ENCODE measurements at regions not wholly inside any gene's neighbourhood (a gene's known extent, or its start where the extent isn't known, plus 50 kb on each side); places are given as distances from the start of the nearest gene placed in this dataset.

DNA sequence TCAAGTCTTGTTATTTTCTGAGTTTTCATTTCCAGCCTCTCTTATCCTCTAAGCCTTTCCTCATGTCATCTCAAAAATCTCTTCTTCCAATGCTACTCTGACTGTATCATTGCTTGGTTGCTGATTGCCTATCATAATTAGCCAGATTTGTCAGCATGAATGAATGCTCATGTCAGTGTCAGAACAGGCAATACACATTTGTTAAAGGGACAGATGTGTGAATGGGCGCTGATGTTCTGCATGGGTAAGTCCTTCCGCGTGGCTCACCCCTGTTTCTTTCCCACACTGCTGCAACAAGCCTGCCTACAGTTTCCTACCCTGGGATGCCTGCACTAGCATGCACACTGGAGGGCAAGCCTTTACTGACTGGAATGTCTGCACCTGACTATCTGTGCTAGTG lies 100.6 kb downstream of the RHOU start:
- H3K4me1 ChIP-seq = peaks cover 27 to 45% (median 38%) of the 10 kb centered on the region in 4 donors
- H3K4me3 ChIP-seq = no peak overlapping the region
- TF ChIP-seq POLR2A (IDR thresholded peaks at IDR 0.05) (no peak), EP300 (IDR thresholded peaks at IDR 0.05; ENCODE audit: low read depth) (no peak), POLR2AphosphoS5 (IDR thresholded peaks at IDR 0.05) (no peak)
- TF ChIP-seq, protein P1, sequence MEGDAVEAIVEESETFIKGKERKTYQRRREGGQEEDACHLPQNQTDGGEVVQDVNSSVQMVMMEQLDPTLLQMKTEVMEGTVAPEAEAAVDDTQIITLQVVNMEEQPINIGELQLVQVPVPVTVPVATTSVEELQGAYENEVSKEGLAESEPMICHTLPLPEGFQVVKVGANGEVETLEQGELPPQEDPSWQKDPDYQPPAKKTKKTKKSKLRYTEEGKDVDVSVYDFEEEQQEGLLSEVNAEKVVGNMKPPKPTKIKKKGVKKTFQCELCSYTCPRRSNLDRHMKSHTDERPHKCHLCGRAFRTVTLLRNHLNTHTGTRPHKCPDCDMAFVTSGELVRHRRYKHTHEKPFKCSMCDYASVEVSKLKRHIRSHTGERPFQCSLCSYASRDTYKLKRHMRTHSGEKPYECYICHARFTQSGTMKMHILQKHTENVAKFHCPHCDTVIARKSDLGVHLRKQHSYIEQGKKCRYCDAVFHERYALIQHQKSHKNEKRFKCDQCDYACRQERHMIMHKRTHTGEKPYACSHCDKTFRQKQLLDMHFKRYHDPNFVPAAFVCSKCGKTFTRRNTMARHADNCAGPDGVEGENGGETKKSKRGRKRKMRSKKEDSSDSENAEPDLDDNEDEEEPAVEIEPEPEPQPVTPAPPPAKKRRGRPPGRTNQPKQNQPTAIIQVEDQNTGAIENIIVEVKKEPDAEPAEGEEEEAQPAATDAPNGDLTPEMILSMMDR (IDR thresholded peaks at IDR 0.05) = no peak
- H3K36me3 ChIP-seq = no peaks in the 10 kb centered on the region
- H3K27me3 ChIP-seq = no peaks in the 10 kb centered on the region
- in situ Hi-C loops (cut with MboI; ENCODE audit: low pct_ligation_motif_present in 1 of 4, low pct_unique_long_range_greater_than_20kb in 1 of 4, low sequenced_read_pairs in 3 of 4) = no loop called here
- intact Hi-C loops (cut with DNase I; ENCODE audit: low total_unique reads) = no loop called here
- peak overlapping the region; percentile 80 to 87 (median 84) for H3K27ac ChIP-seq
- H3K9me3 ChIP-seq = no peaks in the 10 kb centered on the region
- no peak for DNase-seq
- WGBS, 2 donors (ENCODE audit: low coverage in 1 of 2) = 81 to 87% methylated on average over 3 of the region's 3 CpGs

DNA sequence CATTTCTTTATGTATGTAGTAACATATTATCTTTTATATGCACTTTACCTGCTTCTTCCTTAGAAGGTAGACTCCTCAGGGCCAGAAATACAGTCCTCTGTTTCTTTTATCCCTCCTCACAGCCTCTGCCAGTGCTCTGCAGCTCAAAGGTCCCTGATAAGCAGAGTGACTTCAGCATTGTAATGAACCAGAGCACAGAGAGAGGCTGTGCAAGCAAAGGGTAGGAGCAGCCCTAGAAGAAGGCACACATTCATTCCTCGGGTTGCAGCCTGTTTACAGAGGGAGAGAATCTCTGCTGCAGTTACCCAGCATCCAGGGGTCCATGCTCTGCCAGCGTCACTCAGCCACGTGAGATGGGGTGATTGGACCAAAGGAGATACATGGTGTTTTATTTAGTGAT lies 101.1 kb downstream of the RHOU start:
- H3K27me3 ChIP-seq = no peaks in the 10 kb centered on the region
- peak overlapping the region in 1 of 4 donors; percentile 14 for H3K4me3 ChIP-seq
- in situ Hi-C loops (cut with MboI; ENCODE audit: low pct_ligation_motif_present in 1 of 4, low pct_unique_long_range_greater_than_20kb in 1 of 4, low sequenced_read_pairs in 3 of 4) (no loop called here), intact Hi-C loops (cut with DNase I; ENCODE audit: low total_unique reads) (no loop called here)
- WGBS, 2 donors (ENCODE audit: low coverage in 1 of 2) = 47% methylated on average over 3 of the region's 3 CpGs; no CpG with 5 or more reads in 1 of the 2 donors
- no peak for TF ChIP-seq EP300 (IDR thresholded peaks at IDR 0.05; ENCODE audit: low read depth)
- peak; percentile 86 for TF ChIP-seq POLR2A (IDR thresholded peaks at IDR 0.05)
- peak in 2 of 3 donors; percentile 87 to 92 for TF ChIP-seq POLR2AphosphoS5 (IDR thresholded peaks at IDR 0.05)
- H3K4me1 ChIP-seq = peaks cover 27 to 42% (median 34%) of the 10 kb centered on the region in 4 donors
- DNase-seq = peak; percentile 64
- H3K36me3 ChIP-seq = no peaks in the 10 kb centered on the region
- H3K27ac ChIP-seq = peak overlapping the region; percentile 80 to 87 (median 84)
- H3K9me3 ChIP-seq = no peaks in the 10 kb centered on the region

DNA sequence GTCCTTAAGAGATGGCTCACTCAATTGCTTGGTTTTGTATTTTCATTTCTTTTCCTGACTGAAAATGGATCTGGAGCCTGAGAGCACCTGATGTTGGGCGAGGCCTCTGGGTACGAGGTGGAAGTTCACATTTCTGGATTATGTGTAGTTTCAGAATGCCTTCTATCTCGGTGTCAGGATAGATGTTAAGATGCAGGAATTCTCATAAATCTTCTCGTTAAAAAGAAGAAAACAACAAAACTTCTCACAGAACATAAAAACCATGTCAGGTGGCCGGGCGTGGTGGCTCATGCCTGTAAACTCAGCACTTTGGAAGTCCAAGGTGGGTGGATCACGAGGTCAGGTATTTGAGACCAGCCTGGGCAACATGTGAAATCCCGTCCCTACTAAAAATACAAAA lies 101.8 kb downstream of the RHOU start:
- TF ChIP-seq EP300 (IDR thresholded peaks at IDR 0.05; ENCODE audit: low read depth) = no peak
- TF ChIP-seq POLR2AphosphoS5 (IDR thresholded peaks at IDR 0.05) = no peak
- TF ChIP-seq, protein P1 (IDR thresholded peaks at IDR 0.05) = no peak
- no peak for TF ChIP-seq POLR2A (IDR thresholded peaks at IDR 0.05)
- WGBS, 2 donors (ENCODE audit: low coverage in 1 of 2) = 64 to 84% methylated on average over 4 to 8 of the region's 8 CpGs
- Histone ChIP-seq H3K27me3 (no peaks in the 10 kb centered on the region), H3K4me1 (peaks cover 27 to 42% (median 35%) of the 10 kb centered on the region in 4 donors), H3K4me3 (peak overlapping the region in 1 of 4 donors; percentile 14), H3K9me3 (no peaks in the 10 kb centered on the region), H3K27ac (peak overlapping the region; percentile 80 to 87 (median 84)), H3K36me3 (no peaks in the 10 kb centered on the region)
- in situ Hi-C loops (cut with MboI; ENCODE audit: low pct_ligation_motif_present in 1 of 4, low pct_unique_long_range_greater_than_20kb in 1 of 4, low sequenced_read_pairs in 3 of 4) = no loop called here
- intact Hi-C loops (cut with DNase I; ENCODE audit: low total_unique reads) = no loop called here
- no peak for DNase-seq

DNA sequence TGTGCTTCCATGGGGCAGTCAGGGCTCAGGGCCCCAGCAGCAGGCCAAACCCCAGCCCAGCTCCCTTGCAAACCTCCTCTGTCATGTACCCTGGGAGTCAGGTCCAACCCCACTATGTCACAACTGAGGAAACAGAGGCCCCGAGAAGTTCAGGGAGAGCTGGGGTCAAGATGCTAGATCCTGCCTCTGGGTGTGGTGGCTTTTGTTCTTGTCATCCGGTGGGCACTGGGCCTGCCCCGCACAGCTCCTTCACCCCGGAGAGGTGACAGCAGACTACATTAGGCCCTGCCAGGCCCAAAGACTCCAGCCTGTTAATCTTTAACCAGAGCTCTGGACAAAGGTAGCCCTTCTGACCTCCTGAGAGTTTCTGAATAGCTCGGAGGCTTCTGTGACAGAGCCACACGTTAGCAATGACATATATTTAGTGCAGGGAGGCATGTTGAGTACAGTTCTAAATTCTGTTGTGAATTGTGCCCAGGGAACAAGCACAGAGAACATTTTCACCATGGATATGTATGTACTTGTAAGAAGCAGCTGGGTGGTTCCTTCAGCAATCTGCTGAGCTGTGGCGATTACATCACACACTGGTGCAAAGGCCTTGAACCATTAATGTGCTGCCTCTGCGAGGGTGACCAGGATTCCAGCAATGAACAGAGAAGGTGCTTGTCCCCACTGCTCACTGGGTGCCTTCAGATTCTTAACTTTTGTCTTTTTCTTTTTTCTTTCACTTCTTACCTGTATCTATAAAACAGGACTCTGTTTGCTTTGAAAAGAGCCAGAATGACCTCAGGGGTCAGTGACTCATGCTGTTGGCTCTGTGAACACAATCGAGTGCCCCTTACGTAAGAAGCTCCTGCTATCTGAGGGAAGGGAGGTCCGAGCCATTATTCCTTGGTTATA lies 102.8 kb downstream of the RHOU start:
- TF ChIP-seq, protein P1 (IDR thresholded peaks at IDR 0.05) = no peak
- TF ChIP-seq POLR2AphosphoS5 (IDR thresholded peaks at IDR 0.05) (peak in 2 of 3 donors; percentile 58), POLR2A (IDR thresholded peaks at IDR 0.05) (peak; percentile 37), EP300 (IDR thresholded peaks at IDR 0.05; ENCODE audit: low read depth) (peak; percentile 26)
- no peak overlapping the region for H3K4me3 ChIP-seq
- peaks cover 27 to 43% (median 35%) of the 10 kb centered on the region in 4 donors for H3K4me1 ChIP-seq
- DNase-seq = peak; percentile 75
- peak overlapping the region; percentile 80 to 87 (median 84) for H3K27ac ChIP-seq
- no peaks in the 10 kb centered on the region for H3K27me3 ChIP-seq
- intact Hi-C loops (cut with DNase I; ENCODE audit: low total_unique reads) (no loop called here), in situ Hi-C loops (cut with MboI; ENCODE audit: low pct_ligation_motif_present in 1 of 4, low pct_unique_long_range_greater_than_20kb in 1 of 4, low sequenced_read_pairs in 3 of 4) (no loop called here)
- H3K36me3 ChIP-seq = no peaks in the 10 kb centered on the region
- 36 to 47% methylated on average over 5 to 11 of the region's 11 CpGs for WGBS, 2 donors (ENCODE audit: low coverage in 1 of 2)
- H3K9me3 ChIP-seq = no peaks in the 10 kb centered on the region
